ENCODE measurements at regions not wholly inside any gene's neighbourhood (a gene's known extent, or its start where the extent isn't known, plus 50 kb on each side); places are given as distances from the start of the nearest gene placed in this dataset.

DNA sequence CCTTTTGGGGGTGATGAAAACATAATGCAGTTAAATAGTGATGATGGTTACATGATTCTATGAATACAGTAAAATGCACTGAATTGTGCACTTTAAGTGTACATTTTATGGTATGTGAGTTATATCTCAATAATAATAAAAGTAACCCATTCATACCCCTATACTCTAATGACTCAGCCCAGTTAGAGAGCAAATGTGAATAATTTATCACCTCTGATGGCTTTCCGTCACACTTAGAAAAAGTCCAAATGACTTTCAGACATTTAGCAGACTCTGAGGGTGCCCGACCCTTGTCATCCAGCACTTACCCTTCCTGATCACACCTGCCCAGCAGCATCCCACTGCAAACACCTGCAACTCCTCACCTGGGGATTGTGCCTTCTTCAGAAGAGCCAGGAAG, 148.1 kb upstream of the MAF start:
- CTCF ChIA-PET = no interaction called here

More for the DNA sequence above, 148.1 kb upstream of the MAF start:
- dilution Hi-C loops (cut with MboI; ENCODE audit: extremely low pct_ligation_motif_present, low sequenced_read_pairs) (no loop called here), intact Hi-C loops (cut with micrococcal nuclease) (no loop called here)
- Histone ChIP-seq H2AFZ (ENCODE audit: low read depth, low read length) (no peak overlapping the region), H3K4me2 (ENCODE audit: insufficient read depth, low read length) (no peak overlapping the region), H3K36me3 (ENCODE audit: control insufficient read depth in 2 of 2, extremely low read depth in 1 of 2, insufficient read depth in 2 of 2, low read length in 2 of 2) (no peaks in the 10 kb centered on the region), H4K20me1 (replicated peaks; ENCODE audit: control insufficient read depth, extremely low read depth, insufficient read depth, low read length) (no peaks in the 10 kb centered on the region), H3K9me3 (replicated peaks; ENCODE audit: control insufficient read depth, insufficient read depth, low read length) (peaks cover 4% of the 10 kb centered on the region), H3K27ac (ENCODE audit: insufficient read depth, low read depth, low read length) (no peak overlapping the region), H3K4me1 (ENCODE audit: control insufficient read depth, extremely low read depth, insufficient read depth, low read length) (no peaks in the 10 kb centered on the region), H3K4me3 (replicated peaks in 1 of 3; ENCODE audit: insufficient read depth in 1 of 3, low read depth in 1 of 3, low read length in 3 of 3) (no peak overlapping the region), H3K9me1 (replicated peaks; ENCODE audit: control insufficient read depth, extremely low read depth, insufficient read depth, low read length) (no peaks in the 10 kb centered on the region), H3K79me2 (ENCODE audit: control insufficient read depth, insufficient read depth, low read length) (no peaks in the 10 kb centered on the region), H3K9ac (replicated peaks; ENCODE audit: extremely low read depth, insufficient read depth, low read length) (no peak overlapping the region), H3K27me3 (ENCODE audit: control insufficient read depth in 2 of 2, insufficient read depth in 2 of 2, low read length in 2 of 2) (no peaks in the 10 kb centered on the region)
- POLR2A ChIA-PET = no interaction called here
- no peak for FAIRE-seq
- no peak for TF ChIP-seq EZH2 (IDR thresholded peaks at IDR 0.05; ENCODE audit: borderline replicate concordance, low read depth, low read length, severe bottlenecking)
- no peak for TF ChIP-seq POLR2A (IDR thresholded peaks at IDR 0.05; ENCODE audit: low read depth, low read length)
- TF ChIP-seq FOS (IDR thresholded peaks at IDR 0.05; ENCODE audit: borderline replicate concordance, insufficient read depth, low read length) = no peak
- no peak for TF ChIP-seq POLR2AphosphoS5 (IDR thresholded peaks at IDR 0.05; ENCODE audit: insufficient read depth, low read depth, low read length)
- TF ChIP-seq GATA2 (IDR thresholded peaks at IDR 0.05; ENCODE audit: insufficient read depth, insufficient read length, low read depth, low read length) = no peak
- TF ChIP-seq, protein P1, sequence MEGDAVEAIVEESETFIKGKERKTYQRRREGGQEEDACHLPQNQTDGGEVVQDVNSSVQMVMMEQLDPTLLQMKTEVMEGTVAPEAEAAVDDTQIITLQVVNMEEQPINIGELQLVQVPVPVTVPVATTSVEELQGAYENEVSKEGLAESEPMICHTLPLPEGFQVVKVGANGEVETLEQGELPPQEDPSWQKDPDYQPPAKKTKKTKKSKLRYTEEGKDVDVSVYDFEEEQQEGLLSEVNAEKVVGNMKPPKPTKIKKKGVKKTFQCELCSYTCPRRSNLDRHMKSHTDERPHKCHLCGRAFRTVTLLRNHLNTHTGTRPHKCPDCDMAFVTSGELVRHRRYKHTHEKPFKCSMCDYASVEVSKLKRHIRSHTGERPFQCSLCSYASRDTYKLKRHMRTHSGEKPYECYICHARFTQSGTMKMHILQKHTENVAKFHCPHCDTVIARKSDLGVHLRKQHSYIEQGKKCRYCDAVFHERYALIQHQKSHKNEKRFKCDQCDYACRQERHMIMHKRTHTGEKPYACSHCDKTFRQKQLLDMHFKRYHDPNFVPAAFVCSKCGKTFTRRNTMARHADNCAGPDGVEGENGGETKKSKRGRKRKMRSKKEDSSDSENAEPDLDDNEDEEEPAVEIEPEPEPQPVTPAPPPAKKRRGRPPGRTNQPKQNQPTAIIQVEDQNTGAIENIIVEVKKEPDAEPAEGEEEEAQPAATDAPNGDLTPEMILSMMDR (IDR thresholded peaks at IDR 0.05; ENCODE audit: extremely low read depth in 1 of 2, insufficient read depth in 1 of 2, low read depth in 1 of 2, low read length in 2 of 2) = no peak
- TF ChIP-seq JUN (IDR thresholded peaks at IDR 0.05; ENCODE audit: borderline replicate concordance, insufficient read depth, insufficient read length, low read depth) = no peak
- TF ChIP-seq, protein P2, sequence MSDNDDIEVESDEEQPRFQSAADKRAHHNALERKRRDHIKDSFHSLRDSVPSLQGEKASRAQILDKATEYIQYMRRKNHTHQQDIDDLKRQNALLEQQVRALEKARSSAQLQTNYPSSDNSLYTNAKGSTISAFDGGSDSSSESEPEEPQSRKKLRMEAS (IDR thresholded peaks at IDR 0.05; ENCODE audit: insufficient read depth, insufficient read length) = no peak
- no TSS peak for BruUV-seq (replicated peaks)
- no peak for DNase-seq (ENCODE audit: low read depth, low spot score)

Data from endothelial cell of umbilical vein (primary cell).